HG02623 (cell line): ENCODE measurements at regions not wholly inside any gene's neighbourhood (a gene's known extent, or its start where the extent isn't known, plus 50 kb on each side); places are given as distances from the start of the nearest gene placed in this dataset.

ENCODE experiments used
- ATAC-seq: cut with Tn5 transposase; IDR thresholded peaks from one replicate; pipeline ENCODE4 v1.9.1; 2021; ENCODE audit warnings: moderate library complexity; ENCODE audit not compliant: unreplicated experiment

DNA sequence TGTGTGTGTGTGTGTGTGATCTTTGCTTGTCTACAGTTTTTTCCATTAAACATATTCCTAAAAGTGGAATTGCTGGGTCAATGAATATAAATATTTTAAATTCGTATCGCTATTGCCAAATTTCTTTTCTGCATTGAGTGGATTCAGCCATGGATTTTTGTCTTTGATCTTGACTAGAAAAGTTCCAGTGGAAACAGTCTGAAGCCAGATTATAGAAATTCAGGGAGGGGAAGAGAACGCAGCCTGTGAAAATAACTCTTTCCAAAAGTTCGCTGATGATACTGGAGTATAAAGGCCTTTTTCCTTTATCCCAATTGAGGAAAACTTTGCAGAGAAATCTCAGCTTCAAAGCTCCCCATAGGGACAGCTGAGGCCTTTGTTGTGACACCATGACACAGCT, 292.3 kb upstream of the CD180 start:
- ATAC-seq, result no peak

DNA sequence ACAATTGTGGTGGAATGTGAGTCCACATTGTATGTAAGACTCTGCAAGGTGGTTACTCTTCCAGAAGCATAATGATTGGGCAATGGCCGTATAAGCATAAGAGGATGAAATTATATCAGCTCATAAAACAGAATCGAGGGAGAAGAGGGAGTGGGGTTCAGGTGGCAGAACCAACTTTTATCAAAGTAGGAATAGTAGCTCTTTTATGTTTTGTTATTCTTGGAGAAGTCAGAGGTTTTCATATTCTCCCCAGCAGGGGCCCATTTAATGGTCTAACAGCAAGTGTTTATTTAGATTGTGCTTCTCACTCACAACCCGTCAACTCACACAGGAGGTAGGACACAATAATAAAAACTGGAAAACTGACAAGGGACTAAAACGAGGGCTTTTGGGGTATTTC, 291.3 kb upstream of the CD180 start:
- no peak for ATAC-seq

DNA sequence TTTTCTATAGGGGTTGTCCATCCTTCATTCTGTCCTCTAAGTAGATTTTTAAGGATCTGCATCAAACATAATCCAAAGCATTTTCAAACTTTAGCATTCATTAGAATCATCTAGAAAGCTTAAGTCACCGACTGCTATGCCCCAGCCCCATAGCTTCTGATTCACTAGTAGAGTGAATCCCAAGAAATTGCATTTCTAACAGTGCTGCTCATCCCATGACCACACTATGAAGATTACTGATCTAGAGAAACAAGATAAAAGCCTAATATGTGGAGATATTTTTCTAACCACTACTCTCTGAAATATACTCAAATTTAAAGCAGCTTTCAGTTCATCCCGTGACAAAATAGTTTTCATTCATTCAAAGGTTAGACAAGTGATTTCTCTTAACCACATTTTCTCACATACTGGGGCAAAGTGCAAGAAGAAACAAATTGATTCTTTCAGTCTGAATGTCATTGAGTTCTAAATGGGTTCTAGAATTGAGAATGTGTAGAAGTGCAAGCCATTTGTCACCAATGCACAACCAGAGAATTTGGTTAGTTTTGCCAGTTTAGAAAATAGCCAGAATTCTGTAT, 286.9 kb upstream of the CD180 start:
- ATAC-seq, result no peak

DNA sequence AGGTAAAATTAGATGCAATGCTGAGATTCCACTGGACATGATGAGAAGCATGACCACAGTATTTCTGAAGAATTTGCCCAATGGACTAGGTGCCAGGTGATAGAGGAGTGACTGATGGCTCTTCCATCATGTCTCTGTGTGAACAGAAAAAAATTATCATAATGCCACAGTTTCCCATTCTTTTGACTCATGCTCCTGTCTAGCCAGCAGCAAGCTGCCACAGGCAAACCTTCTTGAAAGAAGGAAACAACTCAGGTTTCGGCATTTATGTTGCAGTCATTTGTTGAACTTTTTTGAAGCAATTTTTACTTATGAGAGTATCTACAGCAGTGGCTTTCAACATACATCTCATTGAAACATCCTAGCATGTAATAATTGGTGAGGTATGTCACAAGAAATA, 284.8 kb upstream of the CD180 start:
- ATAC-seq, result no peak

DNA sequence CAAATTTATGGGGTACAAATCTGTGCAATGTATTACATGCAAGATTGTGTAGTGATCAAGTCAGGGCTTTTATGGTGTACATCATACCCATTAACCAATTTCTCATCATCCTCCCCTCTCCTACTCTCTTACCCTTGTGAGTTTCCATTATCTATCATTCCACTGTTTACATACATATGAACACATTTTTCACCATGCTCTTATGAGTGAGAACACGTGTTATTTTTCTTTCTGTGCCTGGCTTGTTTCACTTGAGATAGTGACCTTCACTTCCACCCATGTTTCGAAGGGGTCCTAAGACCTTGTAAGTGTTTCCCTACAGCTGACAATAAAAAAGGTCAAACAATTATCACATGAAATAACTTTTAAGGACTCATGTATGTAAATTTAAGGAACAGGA, 281.7 kb upstream of the CD180 start:
- no peak for ATAC-seq

DNA sequence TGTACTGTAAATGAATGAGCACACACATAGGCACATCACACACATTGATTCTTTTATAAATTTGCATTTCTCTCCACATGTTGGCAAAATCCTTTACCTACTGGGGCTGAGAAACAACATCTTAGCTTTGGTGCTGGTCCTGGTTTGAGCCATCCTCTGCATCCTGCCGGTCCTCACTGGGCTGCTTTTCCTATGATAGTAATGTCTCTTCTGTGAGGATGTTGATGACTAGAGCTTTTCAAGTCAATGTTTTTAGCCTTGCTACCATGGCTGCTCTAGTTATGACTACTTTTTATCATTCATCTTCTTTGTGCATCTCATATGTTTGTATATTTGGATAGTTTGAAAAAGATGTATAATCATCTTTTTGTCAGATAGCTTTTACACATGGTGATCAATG, 280.4 kb upstream of the CD180 start:
- ATAC-seq, result no peak

DNA sequence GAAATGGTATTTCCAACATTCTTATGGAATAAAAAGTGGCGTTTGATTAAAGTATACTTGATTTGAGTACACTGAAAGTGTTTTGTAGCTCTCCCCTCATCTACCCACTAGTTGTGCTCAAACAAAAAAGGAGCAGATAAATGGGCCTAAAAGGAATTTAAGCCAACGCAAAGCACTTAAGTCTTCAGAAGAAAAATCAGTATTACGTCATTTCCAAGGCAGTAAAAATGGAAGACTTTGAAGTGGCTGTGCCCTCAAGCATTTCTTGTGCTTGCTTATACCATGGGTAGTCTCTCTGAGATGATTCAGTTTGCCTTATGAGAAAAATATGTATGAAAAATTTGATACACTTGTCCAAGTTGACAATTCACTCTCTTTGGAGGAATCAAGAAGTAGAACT, 279.9 kb upstream of the CD180 start:
- ATAC-seq, result no peak

DNA sequence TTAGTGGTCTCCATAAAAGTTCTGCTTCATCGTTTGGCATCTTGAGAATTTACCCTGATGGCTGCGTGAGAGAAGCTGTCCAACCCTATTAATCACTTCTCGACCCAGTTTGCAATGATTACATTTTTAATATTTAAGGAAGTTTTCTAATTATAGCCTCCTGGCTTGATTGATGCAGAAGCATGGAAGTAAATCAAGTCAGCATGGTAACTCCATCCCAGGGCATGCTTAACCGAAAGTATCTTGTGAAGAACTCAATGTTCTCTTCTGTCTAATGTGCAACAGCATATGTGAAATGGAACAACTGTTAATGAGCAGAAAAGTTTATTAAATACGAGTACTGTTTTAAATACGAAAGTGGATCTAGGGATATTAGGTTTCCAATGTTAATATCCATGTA, 278.9 kb upstream of the CD180 start:
- ATAC-seq, result no peak

DNA sequence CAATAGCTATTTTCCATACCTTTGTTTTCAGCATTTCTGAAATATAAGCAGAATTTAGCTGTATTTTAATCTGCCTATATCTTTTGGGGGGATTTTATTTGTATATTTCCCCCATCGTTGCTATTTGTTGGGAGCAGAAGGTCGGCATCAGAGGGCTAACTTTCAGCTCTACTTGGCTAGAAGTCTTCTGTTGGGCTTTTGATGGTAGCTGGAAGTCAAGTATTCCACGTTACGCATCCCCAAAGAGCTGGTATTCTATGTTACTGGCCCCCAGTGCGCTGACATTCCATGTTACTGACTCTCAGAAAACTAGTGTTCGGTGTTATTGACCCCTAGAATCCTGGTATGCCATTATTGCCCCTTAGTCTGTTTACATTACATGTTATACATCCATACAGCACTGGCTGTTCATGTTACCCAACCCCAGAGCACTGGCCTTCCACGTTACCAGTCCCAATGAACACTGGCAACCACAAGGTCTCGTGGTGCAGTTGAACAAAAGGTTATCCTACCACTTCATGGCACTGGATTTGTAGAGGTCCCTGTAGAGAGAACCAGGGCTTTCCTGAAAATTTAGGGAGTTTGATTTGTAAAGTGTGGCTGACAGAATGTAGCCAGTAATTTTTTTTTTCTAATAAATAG, 278.1 kb upstream of the CD180 start:
- no peak for ATAC-seq

DNA sequence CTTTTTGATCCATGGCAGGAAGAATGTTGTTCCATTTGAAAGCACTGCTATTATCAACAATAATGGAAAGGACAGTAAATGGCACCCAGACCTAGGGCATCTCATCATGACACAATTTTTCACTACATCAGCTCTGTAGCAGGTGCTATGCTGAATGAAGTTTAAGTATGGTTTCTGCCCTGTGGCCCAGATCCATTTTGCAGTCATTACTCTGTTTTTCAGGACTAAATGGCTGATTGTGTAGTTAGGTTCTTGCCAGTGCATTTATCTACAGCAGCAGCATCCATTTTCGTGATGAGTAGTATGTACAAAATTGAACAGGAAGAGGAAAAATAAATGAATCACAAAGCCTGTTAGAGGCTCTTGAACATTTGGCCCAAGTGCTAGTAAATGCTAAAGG, 270.5 kb upstream of the CD180 start:
- ATAC-seq, result no peak

DNA sequence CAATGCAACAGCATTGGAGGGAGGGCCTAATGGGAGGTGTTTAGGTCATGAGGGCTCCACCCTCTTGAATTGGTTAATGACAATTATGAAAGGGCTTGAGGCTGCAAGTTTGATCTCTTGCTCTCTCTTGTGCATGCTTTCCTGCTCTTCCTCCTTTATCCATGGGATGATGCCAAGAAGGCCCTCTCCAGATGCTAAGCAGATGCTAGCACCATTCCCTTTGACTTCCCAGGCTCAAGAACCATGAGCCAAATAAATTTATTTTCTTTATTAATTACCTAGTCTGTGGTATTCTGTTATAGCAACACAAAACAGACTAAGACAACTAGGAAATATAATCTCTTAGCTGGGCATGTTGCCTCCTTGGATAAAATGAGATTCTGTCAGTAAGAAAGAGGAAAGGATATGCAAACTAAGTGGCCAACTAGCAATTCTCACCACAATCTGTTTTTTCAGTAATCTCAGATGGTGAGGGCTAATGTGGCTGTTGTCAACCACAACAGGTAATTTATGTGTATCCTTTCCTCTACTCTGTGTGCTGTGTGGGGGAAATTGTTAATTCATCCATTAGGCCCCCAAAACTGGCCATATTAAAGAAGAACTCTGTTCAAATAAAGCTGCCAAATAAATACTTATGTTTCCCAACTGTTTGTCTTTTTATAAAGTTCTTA, 269.1 kb upstream of the CD180 start:
- no peak for ATAC-seq

DNA sequence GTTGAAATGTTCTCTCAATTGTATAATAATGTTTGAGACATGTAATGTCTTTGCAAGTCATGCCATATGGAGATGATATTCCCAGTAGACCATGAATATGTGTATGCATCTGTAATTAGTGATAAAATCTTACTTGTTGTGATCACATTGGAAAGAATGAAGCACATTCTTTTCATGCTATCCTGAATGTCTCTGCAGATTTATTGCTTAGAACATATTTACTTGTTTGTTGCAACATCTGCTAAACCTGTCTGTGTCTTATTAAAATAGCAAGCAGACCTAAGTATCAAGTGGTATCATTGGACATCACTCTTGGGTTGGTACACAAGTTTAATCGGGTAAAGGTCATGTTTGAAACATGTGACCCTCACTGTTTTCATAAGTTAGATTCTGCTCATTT, 265.5 kb upstream of the CD180 start:
- no peak for ATAC-seq

DNA sequence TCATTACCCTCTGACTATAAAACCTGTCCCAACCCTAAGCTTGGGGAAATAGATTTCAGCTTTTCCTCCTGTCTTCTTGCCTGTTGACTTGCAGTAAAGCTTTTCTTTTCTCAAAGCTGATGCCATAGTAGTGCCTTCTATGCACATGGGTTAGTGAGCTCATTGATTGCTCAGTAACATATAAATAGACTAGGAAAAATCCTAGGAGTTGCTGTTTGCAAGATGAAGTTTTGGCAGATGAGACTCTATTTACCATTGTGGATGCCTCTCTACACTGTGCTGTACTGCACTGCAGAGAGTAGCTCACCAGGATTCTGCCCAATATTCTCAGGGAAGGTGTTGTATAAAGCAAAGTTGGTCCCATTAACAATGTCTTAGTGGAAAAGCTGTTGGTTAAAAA, 262.7 kb upstream of the CD180 start:
- ATAC-seq, result no peak

DNA sequence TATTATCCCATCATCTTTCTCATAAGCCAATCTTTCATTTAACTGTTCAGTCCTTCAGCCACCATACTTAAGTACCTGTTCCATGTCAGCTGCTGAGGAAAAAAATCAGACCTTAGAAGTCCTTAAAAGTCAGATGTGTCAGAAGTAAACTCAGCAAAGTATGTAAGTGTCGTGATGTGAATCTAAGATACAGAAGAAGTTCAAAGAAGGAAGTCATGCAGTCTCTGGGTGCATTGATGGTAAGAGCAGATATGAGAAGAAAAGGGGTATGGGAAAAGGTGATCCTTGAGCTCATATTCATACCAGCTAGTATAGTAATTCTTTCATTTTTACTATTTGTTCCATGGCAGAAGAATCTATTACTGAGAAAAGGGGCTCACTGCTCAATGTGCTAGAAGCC, 259.4 kb upstream of the CD180 start:
- no peak for ATAC-seq

DNA sequence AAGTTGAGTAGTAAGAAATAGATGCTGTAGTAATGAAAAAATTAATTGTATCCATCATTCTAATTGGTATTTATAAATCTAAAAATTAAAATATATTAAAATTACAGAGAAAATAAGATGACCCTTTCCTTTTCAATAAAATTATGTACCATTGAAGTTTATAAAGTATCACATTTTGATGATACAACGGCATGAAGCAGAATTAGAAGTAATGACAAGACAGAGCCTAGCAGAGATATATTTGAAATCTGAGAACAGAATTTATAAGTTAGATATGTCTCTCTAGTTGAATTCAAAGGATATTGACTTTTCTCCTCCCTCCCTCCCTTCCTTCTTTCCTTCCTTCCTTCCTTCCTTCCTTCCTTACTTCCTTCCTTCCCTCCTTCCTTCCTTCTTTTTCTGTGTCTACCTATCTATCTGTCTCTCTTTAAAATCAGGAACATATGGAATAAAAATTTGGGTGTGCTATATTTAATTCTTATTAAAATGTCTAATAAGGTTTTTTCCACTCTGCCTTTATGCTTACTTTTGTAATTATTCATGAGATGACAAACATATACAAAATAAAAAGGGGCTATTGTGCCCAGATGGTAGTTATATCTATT, 258.5 kb upstream of the CD180 start:
- ATAC-seq, result no peak

DNA sequence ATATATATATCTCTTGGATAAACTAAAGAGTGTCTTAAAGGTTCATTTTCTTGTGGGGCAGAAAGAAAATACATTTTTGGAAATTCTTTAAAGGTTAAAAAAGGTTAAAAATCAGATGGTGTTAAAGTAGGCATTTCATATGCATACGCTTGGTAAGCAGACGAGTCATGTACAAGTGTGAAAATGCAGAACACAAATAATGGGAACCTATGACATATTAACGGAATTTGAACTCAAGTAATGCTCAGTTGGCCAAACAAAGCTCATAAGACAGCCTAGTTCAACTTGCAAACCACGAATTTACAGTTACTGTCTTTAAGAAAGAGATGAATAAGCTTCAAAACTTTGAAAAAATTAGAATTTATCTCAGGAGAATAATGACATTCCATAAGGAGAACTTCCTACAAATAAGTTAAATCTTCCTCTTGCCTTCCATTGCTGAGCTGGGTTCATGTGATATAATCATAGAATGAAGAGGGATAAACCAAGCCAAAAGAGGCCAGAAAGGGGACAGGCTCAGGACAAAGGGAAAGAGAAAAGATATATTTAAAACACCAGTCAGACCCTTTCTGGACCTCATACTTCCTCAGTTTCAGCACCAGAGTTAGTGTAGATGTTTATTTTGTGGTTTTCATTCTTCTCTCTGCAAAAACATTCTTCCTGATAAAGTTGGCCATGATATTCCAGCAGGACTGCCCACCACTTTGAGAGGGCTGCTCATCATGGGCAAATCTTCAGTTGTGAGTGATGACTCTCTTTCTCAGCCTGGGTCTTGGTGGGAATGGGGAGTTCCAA, 256.7 kb upstream of the CD180 start:
- ATAC-seq, result no peak

DNA sequence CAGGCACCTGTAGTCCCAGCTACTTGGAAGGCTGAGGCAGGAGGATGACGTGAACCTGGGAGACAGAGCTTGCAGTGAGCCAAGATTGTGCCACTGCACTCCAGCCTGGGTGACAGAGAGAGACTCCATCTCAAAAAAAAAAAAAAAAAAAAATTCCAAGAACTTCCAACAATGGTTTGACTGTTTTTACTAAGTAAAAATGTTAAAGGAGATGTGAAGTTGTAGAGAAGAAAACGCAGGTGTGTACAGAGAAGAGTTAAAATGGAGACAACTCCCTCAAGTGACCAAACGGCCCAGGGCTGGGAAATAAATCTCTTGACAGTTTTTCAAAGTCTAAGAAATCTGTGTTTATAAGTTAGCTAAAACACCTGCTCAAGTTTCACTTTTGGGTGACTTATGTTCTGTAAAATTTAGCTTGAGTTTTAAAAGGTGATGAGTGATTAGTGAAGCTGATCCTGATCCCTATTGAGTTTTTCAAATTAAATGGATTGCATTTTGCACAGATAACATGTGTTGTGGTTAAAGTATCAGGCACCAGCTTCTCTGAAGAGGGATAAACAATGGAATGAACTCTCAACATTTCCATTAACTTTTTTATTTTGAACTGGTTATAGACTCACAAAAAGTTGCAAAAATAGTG, 255.2 kb upstream of the CD180 start:
- ATAC-seq, result no peak

DNA sequence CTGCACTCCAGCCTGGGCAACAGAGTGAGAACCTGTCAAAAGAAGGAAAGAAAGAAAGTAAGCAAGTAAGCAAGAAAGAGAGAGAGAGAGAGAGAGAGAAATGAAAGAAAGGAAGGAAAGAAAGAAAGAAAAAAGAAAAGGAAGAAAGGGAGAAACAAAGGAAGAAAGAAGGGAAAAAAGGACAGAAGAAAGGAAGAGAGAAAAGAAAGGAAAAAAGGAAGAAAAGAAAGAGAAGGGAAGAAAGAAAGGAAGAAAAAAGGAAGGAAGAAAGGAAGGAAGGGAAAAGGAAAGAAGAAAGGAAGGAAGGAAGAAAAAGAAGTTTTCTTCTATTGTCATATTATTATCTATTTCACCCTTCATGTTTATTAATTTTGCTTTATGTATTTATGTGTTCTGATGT, 251.1 kb upstream of the CD180 start:
- ATAC-seq, result no peak

DNA sequence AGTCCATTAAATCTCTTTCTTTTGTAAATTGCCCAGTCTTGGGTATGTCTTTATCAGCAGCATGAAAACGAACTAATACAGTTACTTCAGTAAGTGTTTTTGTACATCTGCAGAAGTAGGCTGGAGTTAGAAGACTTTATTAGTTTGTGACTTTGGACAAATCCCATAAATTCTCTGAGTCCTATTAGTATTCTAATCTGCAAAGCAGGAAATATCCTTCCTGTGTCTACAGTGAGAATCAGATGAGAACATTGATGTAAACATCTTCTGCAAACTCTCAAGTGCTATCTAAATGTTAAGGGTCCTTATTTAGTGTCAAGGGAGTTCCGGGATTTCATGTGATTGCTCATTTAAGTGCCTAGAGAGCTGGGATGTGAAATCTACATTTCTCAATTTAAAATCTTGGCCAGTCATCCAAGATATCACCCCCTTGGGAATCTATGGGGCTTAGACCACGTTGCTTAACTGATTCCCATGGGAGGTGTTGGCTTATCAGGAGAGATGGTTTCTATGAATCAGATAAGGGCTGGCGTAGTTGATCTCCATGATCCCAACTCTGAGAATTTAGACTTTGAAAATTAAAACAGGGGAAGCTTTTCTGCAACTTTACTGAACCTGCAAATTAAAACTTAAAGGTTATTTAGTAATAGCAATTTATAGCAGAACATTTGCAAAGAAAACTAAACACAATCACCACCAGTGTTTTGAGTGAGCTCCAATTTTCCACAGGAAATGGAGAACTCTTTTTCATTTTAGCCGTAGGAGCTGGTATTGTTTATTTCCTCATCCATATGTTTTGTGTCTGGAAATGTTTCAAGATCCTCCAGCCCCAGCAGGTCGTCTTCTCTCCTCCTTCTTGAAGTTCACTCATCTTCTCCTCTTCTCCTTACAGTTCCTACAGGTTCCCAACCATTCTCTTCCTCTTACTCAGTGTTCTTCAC, 241.6 kb upstream of the CD180 start:
- no peak for ATAC-seq

DNA sequence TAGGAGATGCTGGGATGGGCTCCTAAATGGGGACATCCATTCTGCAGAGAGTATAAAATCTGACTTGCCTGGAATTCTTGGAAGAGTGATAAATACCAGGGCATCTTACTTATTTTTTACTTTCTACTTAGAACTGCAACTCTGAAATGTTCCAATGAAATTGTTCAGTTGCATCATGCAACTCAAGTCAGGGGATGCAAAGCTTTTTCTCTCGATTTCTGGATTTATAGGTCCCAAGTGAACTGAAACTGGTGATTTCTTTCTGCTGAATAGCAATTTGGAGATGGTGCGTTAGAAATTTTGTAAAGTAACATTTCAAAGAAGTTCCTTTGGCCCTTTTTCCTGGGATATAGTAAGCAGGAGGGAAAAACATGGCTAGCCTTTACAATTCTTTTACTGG, 238.4 kb upstream of the CD180 start:
- ATAC-seq, result no peak
